ENCODE measurements at regions not wholly inside any gene's neighbourhood (a gene's known extent, or its start where the extent isn't known, plus 50 kb on each side); places are given as distances from the start of the nearest gene placed in this dataset.

DNA sequence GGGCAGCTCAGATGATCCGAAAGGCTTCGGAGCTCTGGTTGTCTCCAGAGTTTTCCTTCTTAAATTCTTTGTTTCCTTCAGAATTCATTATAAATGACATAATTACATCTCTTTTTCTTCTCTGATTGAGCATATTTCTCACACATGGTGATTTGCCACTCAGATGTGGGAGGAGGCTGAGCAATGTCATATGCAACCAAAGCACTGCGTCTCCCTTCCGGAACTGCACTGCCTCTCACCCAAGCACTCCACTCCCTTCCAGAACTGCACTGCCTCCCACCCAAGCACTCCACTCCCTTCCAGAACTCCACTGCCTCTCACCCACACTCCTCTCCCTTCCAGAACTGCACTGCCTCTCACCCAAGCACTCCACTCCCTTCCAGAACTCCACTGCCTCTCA, 131.5 kb downstream of the SALL1 start:
- Histone ChIP-seq H3K4me3 (ENCODE audit: extremely low read depth in 1 of 4, insufficient read depth in 2 of 4, low read depth in 3 of 4, low read length in 4 of 4) (no peak overlapping the region), H3K23ac (ENCODE audit: insufficient read length) (no peak overlapping the region), H2BK12ac (ENCODE audit: low read depth, low read length) (no peak overlapping the region), H3K4me2 (ENCODE audit: insufficient read depth in 1 of 2, low read depth in 2 of 2, low read length in 2 of 2) (no peak overlapping the region), H3K4me1 (replicated peaks in 1 of 4; ENCODE audit: control insufficient read depth in 3 of 4, insufficient read depth in 4 of 4, low read length in 3 of 4) (peaks cover 0 to 6% (median 0%) of the 10 kb centered on the region in 4 experiments; a peak in 1 of 7 replicates), H3K9ac (replicated peaks in 1 of 4; ENCODE audit: extremely low read depth in 1 of 4, low read depth in 3 of 4, low read length in 3 of 4) (no peak overlapping the region), H2AFZ (ENCODE audit: low read length) (no peak overlapping the region), H3K27me3 (replicated peaks in 1 of 4; ENCODE audit: control insufficient read depth in 3 of 4, extremely low read depth in 1 of 4, insufficient read depth in 3 of 4, low read length in 3 of 4) (no peaks in the 10 kb centered on the region; a peak in 1 of 7 replicates), H4K5ac (ENCODE audit: insufficient read length, low read depth, low read length) (no peak overlapping the region), H2BK20ac (ENCODE audit: low read length) (no peak overlapping the region), H3K14ac (ENCODE audit: insufficient read length) (no peak overlapping the region), H3K79me2 (ENCODE audit: control insufficient read depth in 1 of 2, insufficient read depth in 2 of 2, low read length in 2 of 2) (no peaks in the 10 kb centered on the region), H3K4ac (replicated peaks; ENCODE audit: insufficient read length, low read depth, low read length) (no peak overlapping the region), H4K20me1 (replicated peaks in 1 of 2; ENCODE audit: control insufficient read depth in 1 of 2, insufficient read depth in 2 of 2, low read length in 2 of 2) (no peaks in the 10 kb centered on the region), H4K91ac (replicated peaks; ENCODE audit: insufficient read length, low read length) (no peak overlapping the region), H2AK5ac (ENCODE audit: low read depth, low read length) (no peak overlapping the region), H3K18ac (ENCODE audit: extremely low read depth, low read length) (no peak overlapping the region), H3K23me2 (ENCODE audit: low read depth, low read length) (peaks cover 4% of the 10 kb centered on the region; the same call in 1 of the 2 replicates), H3K56ac (replicated peaks; ENCODE audit: insufficient read length, low read depth, low read length) (no peak overlapping the region), H3K9me3 (ENCODE audit: insufficient read depth in 2 of 2, low read depth in 1 of 2, low read length in 1 of 2) (no peaks in the 10 kb centered on the region), H3K36me3 (ENCODE audit: control insufficient read depth in 2 of 4, insufficient read depth in 4 of 4, low read length in 3 of 4) (no peaks in the 10 kb centered on the region), H4K8ac (ENCODE audit: extremely low read depth, insufficient read depth, low read length) (no peak overlapping the region), H2BK5ac (ENCODE audit: low read depth, low read length) (no peak overlapping the region), H3K27ac (ENCODE audit: low read depth, low read length) (no peak overlapping the region), H2BK15ac (ENCODE audit: low read length) (no peak overlapping the region), H2BK120ac (replicated peaks; ENCODE audit: low read depth, low read length) (no peak overlapping the region), H3K79me1 (ENCODE audit: low read depth, low read length) (no peaks in the 10 kb centered on the region)
- 92% methylated on average over 4 of the region's 4 CpGs; no CpG with 5 or more reads in 1 of the 2 experiments for WGBS, 2 experiments (ENCODE audit: extremely low coverage in 1 of 2, insufficient coverage in 1 of 2, insufficient read length in 1 of 2, insufficient replicate concordance in 2 of 2, low coverage in 1 of 2, low lambda C conversion rate in 2 of 2, missing lambda C conversion rate in 1 of 2)
- TF ChIP-seq HDAC2 (IDR thresholded peaks at IDR 0.05; ENCODE audit: borderline replicate concordance in 1 of 2, low read depth in 2 of 2, low read length in 2 of 2) = no peak
- no peak for TF ChIP-seq SP2 (IDR thresholded peaks at IDR 0.05; ENCODE audit: low read length)
- ChIA-PET POLR2A (ENCODE audit: partially characterized antibody) (no interaction called here), CTCF (ENCODE audit: partially characterized antibody) (no interaction called here)
- no peak for FAIRE-seq
- no peak for DNase-seq (ENCODE audit: low read depth in 1 of 2, low spot score in 2 of 2)
